ENCODE measurements at regions not wholly inside any gene's neighbourhood (a gene's known extent, or its start where the extent isn't known, plus 50 kb on each side); places are given as distances from the start of the nearest gene placed in this dataset.
A peak's percentile ranks its signal among the peaks of the same experiment; 100 is the strongest.

DNA sequence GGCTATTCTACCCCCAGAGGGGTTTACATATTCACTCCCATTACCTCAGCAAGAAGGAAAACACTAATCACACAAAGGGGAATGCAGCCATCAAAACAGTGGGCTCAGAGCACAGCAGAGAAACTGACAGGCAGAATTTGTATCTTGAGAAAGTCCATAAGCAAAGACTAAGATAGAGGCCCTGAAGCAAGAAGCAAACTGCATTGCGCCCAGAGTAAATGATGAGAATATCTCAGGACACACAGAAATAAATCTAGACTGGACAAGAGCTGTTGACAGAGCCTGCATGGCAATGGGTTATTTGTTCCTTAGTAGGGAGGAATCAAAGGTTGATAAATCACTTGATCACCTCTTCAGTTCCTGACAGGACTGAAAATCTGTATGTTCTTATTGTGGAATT, 440.7 kb upstream of the CELF2 start:
- no peak for DNase-seq (ENCODE audit: low read depth)
- TF ChIP-seq, protein P1, sequence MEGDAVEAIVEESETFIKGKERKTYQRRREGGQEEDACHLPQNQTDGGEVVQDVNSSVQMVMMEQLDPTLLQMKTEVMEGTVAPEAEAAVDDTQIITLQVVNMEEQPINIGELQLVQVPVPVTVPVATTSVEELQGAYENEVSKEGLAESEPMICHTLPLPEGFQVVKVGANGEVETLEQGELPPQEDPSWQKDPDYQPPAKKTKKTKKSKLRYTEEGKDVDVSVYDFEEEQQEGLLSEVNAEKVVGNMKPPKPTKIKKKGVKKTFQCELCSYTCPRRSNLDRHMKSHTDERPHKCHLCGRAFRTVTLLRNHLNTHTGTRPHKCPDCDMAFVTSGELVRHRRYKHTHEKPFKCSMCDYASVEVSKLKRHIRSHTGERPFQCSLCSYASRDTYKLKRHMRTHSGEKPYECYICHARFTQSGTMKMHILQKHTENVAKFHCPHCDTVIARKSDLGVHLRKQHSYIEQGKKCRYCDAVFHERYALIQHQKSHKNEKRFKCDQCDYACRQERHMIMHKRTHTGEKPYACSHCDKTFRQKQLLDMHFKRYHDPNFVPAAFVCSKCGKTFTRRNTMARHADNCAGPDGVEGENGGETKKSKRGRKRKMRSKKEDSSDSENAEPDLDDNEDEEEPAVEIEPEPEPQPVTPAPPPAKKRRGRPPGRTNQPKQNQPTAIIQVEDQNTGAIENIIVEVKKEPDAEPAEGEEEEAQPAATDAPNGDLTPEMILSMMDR (IDR thresholded peaks at IDR 0.05; ENCODE audit: low read depth, low read length, missing control alignments) = no peak
- no peak overlapping the region for H3K4me3 ChIP-seq (ENCODE audit: low read depth, low read length)

DNA sequence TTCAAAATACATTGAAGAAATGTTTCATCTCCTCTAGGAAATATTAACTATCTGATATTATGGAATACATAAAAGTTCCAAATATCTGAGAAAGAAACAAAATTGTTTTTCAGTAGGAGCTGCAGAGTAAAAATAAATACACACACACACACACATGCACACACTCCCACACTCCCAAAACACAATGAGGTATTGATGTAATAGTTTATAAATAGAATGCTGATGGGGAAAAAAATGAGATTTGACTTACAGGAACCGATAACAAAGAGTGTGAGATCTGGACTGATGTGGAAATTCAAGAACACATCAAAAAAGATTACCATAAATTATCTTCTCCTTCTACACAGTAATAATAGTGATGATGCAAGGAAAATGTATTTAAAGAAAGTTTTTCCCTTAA, 438.0 kb upstream of the CELF2 start:
- no peak for DNase-seq (ENCODE audit: low read depth)
- no peak overlapping the region for H3K4me3 ChIP-seq (ENCODE audit: low read depth, low read length)
- TF ChIP-seq, protein P1 (IDR thresholded peaks at IDR 0.05; ENCODE audit: low read depth, low read length, missing control alignments) = no peak

DNA sequence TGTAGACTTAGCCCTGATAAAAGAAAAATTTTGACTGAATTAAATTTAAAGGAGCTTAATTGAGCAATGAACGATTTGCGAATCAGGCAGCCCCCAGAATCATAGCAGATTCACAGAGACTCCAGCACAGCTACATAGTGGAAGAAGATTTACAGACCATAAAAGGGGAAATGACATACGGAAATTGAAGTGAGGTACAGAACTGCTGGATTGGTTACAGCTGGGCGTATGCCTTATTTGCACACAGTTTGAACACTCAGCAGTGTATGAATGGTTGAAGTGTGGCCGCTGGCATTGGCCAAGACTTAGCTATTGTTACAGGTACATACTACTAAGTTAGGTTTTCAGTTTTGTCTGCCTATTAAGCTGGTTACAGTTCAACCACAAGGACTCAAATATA, 433.5 kb upstream of the CELF2 start:
- H3K4me3 ChIP-seq (ENCODE audit: low read depth, low read length) = no peak overlapping the region
- no peak for DNase-seq (ENCODE audit: low read depth)
- TF ChIP-seq, protein P1 (IDR thresholded peaks at IDR 0.05; ENCODE audit: low read depth, low read length, missing control alignments) = no peak

DNA sequence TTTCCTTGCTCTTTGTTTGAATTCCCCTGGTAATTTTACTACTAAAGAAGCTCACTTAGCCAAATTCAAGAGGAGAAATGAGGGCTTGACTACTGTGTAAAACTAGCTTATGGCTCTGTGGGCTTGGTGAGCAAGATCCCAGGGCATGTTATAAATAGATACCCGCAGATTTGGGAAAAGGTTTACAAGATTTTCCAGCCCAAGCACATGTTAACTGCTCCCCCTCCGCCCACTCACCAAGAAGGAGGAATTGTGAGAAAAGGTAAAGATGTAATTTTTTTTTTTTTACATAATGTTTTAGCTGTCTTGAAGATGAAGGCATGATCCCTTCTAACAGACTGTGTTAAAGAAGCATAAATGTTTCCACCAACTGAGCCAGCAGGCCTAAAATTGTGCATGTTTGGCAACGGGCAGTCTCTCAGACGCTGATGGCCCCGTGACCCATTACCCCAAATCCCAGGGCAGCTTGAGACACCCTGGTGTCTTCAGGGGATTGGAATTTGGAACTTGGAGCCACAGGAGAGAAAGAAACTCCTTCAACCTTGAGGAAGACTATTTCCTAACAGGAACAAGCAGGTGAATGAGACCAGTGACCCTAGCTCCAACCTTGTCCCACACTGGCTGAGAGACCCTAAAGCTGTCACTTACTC, 429.8 kb upstream of the CELF2 start:
- no peak for DNase-seq (ENCODE audit: low read depth)
- TF ChIP-seq, protein P1 (IDR thresholded peaks at IDR 0.05; ENCODE audit: low read depth, low read length, missing control alignments) = no peak
- H3K4me3 ChIP-seq (ENCODE audit: low read depth, low read length) = no peak overlapping the region

DNA sequence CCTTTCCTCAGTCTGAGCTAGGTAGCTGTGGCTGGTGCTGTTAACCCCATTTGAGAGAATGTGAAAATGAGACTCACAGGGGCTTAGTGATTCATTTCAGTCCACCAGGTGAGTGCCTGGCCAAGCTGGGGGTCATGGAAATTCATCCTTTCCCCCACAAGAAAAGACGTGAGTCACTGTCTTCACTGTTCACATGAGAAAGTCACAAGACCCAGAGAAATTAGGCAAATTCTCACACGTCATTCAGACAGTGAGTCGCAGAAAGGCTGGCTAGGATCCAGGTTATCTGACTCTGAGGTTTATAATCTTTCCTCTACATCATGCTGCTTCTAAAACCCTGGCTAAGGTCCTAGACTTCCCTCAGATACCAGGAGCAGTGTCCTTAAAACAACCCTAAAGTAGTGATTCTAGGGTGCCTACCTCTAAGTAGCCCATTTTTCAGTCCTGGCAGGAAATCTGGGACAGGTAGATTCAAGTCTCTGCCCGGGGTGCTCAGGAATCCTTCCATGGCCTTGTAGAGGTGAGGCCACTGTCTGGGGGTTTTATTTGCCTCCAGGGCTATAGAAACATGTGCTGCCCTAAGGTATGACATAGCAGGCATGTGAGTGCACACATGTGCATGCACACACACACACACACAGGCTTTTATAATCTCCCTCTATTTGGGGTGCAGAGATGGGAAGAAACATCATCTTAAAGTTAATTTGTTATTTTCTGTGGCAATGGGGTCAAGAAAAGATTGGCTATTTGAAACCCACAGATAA, 427.9 kb upstream of the CELF2 start:
- no peak overlapping the region for H3K4me3 ChIP-seq (ENCODE audit: low read depth, low read length)
- DNase-seq (ENCODE audit: low read depth) = peak; percentile 25
- TF ChIP-seq, protein P1 (IDR thresholded peaks at IDR 0.05; ENCODE audit: low read depth, low read length, missing control alignments) = no peak

DNA sequence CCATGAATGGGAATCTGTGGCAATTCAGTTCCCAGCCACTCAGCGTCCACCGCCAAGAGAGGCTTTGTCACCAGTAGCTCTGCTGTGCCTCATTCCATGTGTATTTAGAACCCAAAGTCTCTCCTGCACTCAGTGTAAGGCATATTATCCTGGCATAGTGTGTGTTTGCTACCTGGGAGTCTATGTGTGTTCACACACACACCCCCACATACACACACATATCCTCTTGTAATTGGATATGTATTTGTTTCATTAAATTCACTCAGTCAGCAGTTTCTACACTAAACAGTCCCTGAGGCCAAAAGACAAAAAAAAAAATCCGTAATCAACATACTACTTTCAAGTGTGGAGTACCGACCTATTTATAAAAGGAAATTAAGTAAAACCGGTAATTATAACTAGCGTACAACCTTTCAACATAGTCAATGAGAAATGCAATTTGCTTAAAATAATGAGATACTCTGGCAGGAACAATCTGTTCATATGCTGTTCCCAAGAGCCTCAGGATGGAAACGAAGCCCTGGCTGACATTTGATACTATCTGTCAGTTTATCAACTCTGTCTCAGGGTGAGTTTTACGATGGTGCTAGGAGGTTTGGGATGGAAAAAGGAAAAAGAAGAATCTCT, 425.8 kb upstream of the CELF2 start:
- no peak for DNase-seq (ENCODE audit: low read depth)
- H3K4me3 ChIP-seq (ENCODE audit: low read depth, low read length) = no peak overlapping the region
- TF ChIP-seq, protein P1 (IDR thresholded peaks at IDR 0.05; ENCODE audit: low read depth, low read length, missing control alignments) = no peak
